PC-9 (cell line): ENCODE measurements at regions not wholly inside any gene's neighbourhood (a gene's known extent, or its start where the extent isn't known, plus 50 kb on each side); places are given as distances from the start of the nearest gene placed in this dataset.

Experiments used
- EZH2 ChIP-seq: fragments of 200-600 bp; sonication (generic); IDR thresholded peaks from 2 replicates; pipeline ENCODE4 v1.8.0; 2017; ENCODE audit warnings: antibody characterized with exemption, low read depth
- TF ChIP-seq, protein P1 (sequence below): fragments of 200-600 bp; sonication (generic); conservative IDR thresholded peaks from 2 replicates; pipeline ENCODE4 v1.6.1; 2017; ENCODE audit warnings: mixed run types, antibody characterized with exemption, mild to moderate bottlenecking, moderate library complexity

- TF ChIP-seq, protein P1, sequence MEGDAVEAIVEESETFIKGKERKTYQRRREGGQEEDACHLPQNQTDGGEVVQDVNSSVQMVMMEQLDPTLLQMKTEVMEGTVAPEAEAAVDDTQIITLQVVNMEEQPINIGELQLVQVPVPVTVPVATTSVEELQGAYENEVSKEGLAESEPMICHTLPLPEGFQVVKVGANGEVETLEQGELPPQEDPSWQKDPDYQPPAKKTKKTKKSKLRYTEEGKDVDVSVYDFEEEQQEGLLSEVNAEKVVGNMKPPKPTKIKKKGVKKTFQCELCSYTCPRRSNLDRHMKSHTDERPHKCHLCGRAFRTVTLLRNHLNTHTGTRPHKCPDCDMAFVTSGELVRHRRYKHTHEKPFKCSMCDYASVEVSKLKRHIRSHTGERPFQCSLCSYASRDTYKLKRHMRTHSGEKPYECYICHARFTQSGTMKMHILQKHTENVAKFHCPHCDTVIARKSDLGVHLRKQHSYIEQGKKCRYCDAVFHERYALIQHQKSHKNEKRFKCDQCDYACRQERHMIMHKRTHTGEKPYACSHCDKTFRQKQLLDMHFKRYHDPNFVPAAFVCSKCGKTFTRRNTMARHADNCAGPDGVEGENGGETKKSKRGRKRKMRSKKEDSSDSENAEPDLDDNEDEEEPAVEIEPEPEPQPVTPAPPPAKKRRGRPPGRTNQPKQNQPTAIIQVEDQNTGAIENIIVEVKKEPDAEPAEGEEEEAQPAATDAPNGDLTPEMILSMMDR, result no peak
- TF ChIP-seq EZH2, result no peak
Measured at GRCh38 chr15:31957581-31957980, 72.7 kb upstream of the CHRNA7 start.
